ENCODE measurements at regions not wholly inside any gene's neighbourhood (a gene's known extent, or its start where the extent isn't known, plus 50 kb on each side); places are given as distances from the start of the nearest gene placed in this dataset.

DNA sequence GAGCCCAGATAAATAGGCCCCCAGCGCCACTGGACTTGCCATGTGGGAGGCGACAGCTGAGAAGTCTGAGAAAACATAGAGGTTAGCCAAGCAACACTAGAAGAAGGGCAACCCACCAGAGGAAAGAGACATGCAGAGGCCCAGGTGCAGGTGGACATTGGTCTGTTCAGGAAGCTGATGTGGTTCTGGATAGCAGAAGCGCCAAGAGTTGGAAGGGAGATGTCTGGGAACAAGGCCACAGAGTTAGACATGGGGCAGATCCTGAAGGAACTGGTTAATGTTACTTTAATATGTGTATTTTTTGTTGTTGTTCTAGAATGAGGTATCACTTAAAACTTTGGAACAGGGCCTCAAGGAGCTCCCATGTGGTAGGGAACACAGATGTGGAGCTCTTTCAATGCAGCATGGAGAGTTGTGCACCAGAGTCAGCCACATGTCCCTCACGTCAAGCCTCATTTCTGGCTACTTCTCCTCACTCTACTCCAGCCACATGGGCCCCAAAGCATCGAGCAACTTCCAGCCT lies 62.2 kb upstream of the PKDCC start:
- no peak for DNase-seq

DNA sequence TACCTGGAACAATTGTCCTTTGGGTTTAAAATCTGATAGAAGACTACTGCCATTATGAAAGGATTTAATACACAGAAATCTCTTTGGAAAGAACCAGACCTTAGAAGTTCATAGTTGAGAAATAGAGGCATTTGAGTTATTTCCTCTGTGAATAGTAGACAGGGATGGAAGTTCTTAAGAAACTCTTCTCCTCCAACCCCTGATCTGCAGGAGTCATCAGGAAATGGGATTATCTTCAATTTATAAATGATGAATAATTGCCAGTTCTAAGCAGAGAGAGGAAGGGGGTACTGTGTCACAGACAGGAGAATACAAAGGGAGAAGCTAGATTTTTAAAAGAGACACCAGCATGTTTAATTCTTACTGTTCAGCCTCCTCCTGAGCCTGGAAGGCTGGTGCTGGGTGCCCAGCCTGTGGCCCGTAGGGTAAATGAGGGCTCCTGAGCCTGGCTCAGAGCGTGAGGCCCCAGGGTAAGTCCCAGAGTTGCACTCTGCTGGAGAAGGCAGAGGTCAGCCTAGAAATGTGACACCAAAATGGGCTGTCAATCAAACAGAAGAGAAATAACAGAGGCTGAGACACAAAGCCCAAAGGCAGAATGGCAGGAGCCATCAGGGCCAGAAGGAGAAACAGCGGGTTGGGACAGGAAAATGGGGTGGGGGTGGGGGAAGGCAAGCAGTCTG lies 58.2 kb upstream of the PKDCC start:
- DNase-seq, result no peak

DNA sequence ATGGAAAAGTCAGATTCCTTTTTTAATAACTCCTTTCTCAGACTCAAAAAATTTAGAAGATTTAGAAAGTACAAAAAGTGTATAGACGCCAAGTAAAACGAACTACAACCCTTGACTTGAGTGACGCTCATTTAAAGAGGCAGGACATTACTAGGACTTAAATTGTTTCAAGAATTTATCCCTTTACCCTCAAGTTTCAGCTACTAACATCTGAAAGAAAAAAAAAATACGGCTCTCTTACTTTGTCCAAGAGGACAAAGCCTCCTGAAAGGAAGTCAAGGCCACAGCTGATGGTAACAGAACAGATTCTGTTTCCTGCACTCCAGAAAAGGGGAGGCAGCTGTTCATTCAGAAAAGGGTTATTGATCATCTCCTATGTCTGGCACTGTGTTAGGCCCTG lies 57.6 kb upstream of the PKDCC start:
- no peak for DNase-seq

DNA sequence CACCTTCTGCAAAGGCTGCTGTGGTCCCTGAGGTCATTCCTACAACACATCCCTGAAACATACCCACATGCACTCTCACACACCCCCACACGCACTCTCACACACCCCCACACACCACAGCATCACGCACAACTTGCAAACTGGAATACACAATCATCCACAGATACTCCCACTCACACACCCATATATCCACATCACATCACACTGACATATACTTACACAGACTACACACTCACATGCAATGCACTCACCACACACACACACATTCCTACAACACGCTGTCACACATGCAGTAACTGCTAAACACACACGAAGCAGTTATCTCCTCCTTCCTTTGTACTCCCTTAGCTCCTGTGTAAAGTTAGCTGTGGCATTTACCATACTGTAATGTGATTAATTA lies 57.1 kb upstream of the PKDCC start:
- no peak for DNase-seq

DNA sequence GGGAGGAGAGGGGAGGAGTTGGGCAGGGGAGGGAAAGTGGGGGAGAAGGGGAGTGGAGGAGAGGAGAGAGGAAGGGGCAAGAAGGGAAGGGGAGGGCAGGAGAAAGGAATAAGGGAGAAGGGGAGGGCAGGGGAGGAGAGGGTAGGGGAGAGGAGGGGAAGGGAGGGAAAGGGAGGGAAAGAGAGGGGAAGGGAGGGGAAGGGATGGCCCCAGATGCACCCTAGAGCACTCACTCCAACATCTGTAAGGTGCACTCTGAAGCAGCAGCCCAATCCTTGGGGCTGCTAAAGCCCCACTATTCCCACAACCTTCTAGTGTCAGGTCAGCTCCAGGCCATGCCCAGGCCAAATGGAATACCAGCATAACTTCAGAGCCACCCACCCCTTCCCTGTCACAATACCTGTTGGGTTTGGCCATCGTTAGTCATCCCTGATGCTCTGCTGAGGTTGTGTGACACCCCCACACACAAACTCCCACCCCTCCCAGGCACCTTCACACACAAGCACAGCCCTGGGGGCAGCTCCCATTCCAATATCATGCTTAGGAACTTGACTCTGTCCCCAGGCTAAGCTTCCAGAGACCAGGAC lies 55.7 kb upstream of the PKDCC start:
- DNase-seq, result no peak

DNA sequence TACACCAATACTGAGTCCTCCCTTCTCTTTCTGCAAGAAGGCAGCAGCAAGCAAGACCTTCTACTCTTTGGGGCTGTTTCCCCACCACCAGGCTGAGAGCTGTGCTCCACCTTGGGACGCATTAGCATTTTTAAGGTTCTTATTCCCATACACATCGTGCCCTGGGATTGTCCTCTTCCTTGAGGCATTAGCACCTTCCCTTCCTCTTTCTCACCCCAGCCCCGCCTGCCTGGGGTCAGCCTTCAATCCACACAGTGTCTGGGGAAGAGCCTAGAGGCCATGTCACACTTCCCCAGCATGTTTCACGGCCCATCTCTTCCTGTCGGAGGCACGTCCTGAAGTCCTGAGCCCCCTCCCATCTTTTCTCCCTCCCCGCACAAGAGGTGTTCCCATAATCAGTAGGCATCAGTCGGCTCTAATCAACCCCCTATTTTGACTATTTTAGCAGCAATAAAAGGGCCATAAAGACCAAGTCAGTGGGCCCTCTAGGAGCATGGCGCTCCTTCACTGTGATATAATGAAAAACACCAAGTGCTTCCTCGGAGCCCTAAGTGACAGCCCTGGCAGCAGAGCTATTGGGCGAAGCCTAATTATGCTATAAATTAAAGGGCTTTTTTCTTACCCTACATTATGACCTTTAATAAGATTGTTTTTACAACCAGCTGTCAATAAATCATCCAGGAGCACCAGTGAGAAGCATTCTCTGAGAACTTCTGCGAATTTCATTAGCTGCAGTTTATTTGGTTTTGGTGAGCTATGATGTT lies 55.0 kb upstream of the PKDCC start:
- DNase-seq, result no peak

DNA sequence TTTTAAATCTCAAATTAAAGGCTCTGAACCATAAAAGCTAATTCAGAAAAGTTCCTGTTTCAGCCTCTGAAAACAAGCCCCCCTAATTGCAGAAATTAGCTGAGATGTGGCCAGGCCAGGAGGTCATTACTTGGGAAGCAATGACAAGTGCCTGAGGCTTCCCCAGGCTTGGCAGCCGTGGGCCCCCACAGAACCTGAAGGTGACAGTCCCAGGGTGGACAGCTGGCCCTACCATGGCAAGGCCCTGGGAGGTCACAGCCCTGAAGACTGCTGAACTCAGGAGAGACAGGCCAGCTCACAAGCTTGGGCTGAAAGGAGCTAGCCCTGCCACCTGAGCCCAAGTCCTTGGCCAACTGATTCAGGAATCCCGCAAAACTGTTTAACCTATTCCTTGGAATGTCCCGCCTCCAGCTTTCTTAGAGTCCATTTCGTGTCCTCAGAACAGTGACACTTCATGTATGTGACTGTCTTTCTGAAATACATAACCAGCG lies 54.3 kb upstream of the PKDCC start:
- no peak for DNase-seq

DNA sequence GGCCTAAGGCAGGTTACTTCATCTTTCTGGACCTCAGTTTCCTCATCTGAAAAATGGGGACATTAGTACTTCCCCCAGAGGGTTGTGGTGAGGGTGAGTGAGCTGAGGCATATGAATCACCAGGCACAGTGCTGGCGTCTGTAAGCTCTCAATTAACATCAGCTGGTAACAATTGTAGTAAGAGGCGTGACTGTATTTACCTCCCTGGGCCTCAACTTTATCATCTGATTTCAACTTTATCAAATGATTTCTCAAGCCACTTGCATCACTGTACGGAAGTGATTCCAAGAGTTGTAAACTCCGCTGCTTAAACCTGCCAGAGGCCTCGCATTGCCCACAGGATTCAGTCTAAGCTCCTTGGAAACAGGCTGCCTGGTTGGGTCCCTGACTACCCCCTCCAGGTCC lies 53.6 kb upstream of the PKDCC start:
- no peak for DNase-seq

DNA sequence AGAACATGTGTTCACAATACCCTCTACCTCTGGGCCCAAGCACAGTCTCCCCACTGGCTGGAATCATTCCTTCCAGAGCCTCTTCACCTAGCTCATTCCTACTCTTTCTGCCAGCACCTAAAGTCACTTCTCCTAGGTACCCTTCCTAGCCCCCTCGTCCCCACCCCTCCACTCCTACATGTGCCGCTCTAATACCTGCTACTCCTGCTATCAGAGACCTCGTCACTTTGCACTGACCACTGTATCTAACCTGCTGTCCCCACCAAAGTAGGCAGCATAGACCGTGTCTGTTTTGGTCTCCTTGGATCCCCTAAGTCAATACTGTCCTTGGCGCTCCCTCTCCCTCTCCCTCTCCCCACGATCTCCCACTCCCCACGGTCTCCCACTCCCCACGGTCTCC lies 53.2 kb upstream of the PKDCC start:
- DNase-seq, result no peak

DNA sequence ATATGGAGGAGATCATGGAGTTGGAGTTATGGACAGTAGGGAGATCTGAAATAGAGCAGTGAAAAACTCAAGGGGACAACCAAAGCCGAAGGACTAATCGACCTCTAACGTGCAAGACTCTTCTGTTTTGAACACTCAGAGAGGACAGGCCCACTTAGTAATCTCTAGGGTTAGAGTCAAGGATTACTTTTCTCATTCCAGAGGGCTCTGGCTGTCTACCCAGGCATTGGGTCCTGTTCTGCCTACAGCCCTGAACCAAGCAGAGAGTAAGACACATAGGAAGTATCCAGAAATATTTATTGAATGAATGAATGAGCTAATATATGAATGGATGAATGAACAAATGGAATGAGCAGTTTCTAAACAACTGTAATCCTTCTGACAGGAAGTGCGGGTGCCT lies 50.3 kb upstream of the PKDCC start:
- no peak for DNase-seq
